Glutamatergic neuron (in vitro differentiated cells): ENCODE measurements at regions not wholly inside any gene's neighbourhood (a gene's known extent, or its start where the extent isn't known, plus 50 kb on each side); places are given as distances from the start of the nearest gene placed in this dataset.

ENCODE experiments used
- DNase-seq: peaks from one replicate; pipeline ENCODE4 v3.0.0; 2022
- H3K27ac Mint-ChIP-seq: one replicate; pipeline ENCODE4 v1.8.0; 2020; ENCODE audit warnings: mild to moderate bottlenecking, mixed read lengths, inconsistent platforms; ENCODE audit not compliant: unreplicated experiment
- H3K27me3 Mint-ChIP-seq: one replicate; pipeline ENCODE4 v1.8.0; 2020; ENCODE audit warnings: mild to moderate bottlenecking, moderate library complexity, mixed read lengths, inconsistent platforms; ENCODE audit not compliant: unreplicated experiment
- H3K36me3 Mint-ChIP-seq: one replicate; pipeline ENCODE4 v1.8.0; 2020; ENCODE audit warnings: mild to moderate bottlenecking, mixed read lengths, inconsistent platforms; ENCODE audit not compliant: unreplicated experiment
- H3K4me1 Mint-ChIP-seq: one replicate; pipeline ENCODE4 v1.8.0; 2020; ENCODE audit warnings: mild to moderate bottlenecking, low read depth, mixed read lengths, inconsistent platforms; ENCODE audit not compliant: unreplicated experiment
- H3K4me3 Mint-ChIP-seq: one replicate; pipeline ENCODE4 v1.8.0; 2020; ENCODE audit warnings: mild to moderate bottlenecking, mixed read lengths, inconsistent platforms; ENCODE audit not compliant: unreplicated experiment
- H3K9me3 Mint-ChIP-seq: one replicate; pipeline ENCODE4 v1.8.0; 2020; ENCODE audit warnings: mild to moderate bottlenecking, moderate library complexity, mixed read lengths, inconsistent platforms; ENCODE audit not compliant: unreplicated experiment
- CTCF ChIP-seq: fragments of 200-600 bp; sonication (generic); IDR thresholded peaks from one replicate; pipeline ENCODE4 v1.5.0; 2021; ENCODE audit not compliant: partially characterized antibody, unreplicated experiment

- Mint-ChIP-seq H3K36me3 (no peaks in the 10 kb centered on the region), H3K9me3 (no peaks in the 10 kb centered on the region), H3K4me3 (no peak overlapping the region), H3K27ac (no peak overlapping the region), H3K4me1 (peaks cover 2% of the 10 kb centered on the region), H3K27me3 (peaks cover 3% of the 10 kb centered on the region)
- no peak for TF ChIP-seq CTCF
- DNase-seq: no peak
Observed at GRCh38 chr11:112606656-112607055, 346.0 kb upstream of the PLET1 start.

- TF ChIP-seq CTCF: no peak
- H3K27me3 Mint-ChIP-seq: peaks cover 3% of the 10 kb centered on the region
- H3K27ac Mint-ChIP-seq: no peak overlapping the region
- H3K9me3 Mint-ChIP-seq: no peaks in the 10 kb centered on the region
- H3K4me3 Mint-ChIP-seq: no peak overlapping the region
- no peak for DNase-seq
- peaks cover 8% of the 10 kb centered on the region for H3K4me1 Mint-ChIP-seq
- no peaks in the 10 kb centered on the region for H3K36me3 Mint-ChIP-seq
Observed at GRCh38 chr11:112608509-112608908, 347.8 kb upstream of the PLET1 start.

- TF ChIP-seq CTCF: no peak
- Mint-ChIP-seq H3K27me3 (peaks cover 3% of the 10 kb centered on the region), H3K4me3 (no peak overlapping the region), H3K9me3 (no peaks in the 10 kb centered on the region), H3K4me1 (peaks cover 8% of the 10 kb centered on the region), H3K27ac (no peak overlapping the region), H3K36me3 (no peaks in the 10 kb centered on the region)
- DNase-seq: no peak
Observed at GRCh38 chr11:112610494-112610893, 349.8 kb upstream of the PLET1 start.

- no peak for TF ChIP-seq CTCF
- no peak overlapping the region for H3K27ac Mint-ChIP-seq
- H3K4me3 Mint-ChIP-seq: no peak overlapping the region
- peaks cover 8% of the 10 kb centered on the region for H3K4me1 Mint-ChIP-seq
- no peak for DNase-seq
- H3K36me3 Mint-ChIP-seq: no peaks in the 10 kb centered on the region
- H3K9me3 Mint-ChIP-seq: no peaks in the 10 kb centered on the region
- H3K27me3 Mint-ChIP-seq: peaks cover 3% of the 10 kb centered on the region
Observed at GRCh38 chr11:112610996-112611750, 350.0 kb upstream of the NCAM1 start.

- no peak for TF ChIP-seq CTCF
- Mint-ChIP-seq H3K36me3 (no peaks in the 10 kb centered on the region), H3K27ac (no peak overlapping the region), H3K27me3 (no peaks in the 10 kb centered on the region), H3K4me3 (no peak overlapping the region), H3K9me3 (no peaks in the 10 kb centered on the region), H3K4me1 (peaks cover 8% of the 10 kb centered on the region)
- no peak for DNase-seq
Observed at GRCh38 chr11:112611771-112612170, 349.4 kb upstream of the NCAM1 start.
